Liver (tissue), 8 donors: ENCODE measurements at regions not wholly inside any gene's neighbourhood (a gene's known extent, or its start where the extent isn't known, plus 50 kb on each side); places are given as distances from the start of the nearest gene placed in this dataset.

ENCODE experiments used
- DNase-seq: peaks from one replicate; pipeline ENCODE4 v3.0.0-alpha.2; 2017; ENCODE audit warnings: low spot score
- H3K27ac ChIP-seq, 2 donors: one replicate each; pipeline ENCODE4 v1.7.0; 2013; ENCODE audit warnings: inconsistent platforms in 2 of 2, low read length in 2 of 2, control low read depth in 1 of 2, low read depth in 1 of 2, mild to moderate bottlenecking in 1 of 2
- H3K27me3 ChIP-seq, 4 donors: one replicate each; pipeline versions ENCODE4 v1.6.1 to v1.7.0; 2013; ENCODE audit warnings: low read length in 3 of 4, inconsistent platforms in 1 of 4, mild to moderate bottlenecking in 1 of 4, moderate library complexity in 1 of 4; ENCODE audit not compliant: control insufficient read depth in 4 of 4, insufficient read depth in 4 of 4
- H3K36me3 ChIP-seq, 4 donors: one replicate each; pipeline versions ENCODE4 v1.6.1 to v1.7.0; 2013; ENCODE audit warnings: low read length in 3 of 4, mild to moderate bottlenecking in 3 of 4, low read depth in 1 of 4, moderate library complexity in 1 of 4; ENCODE audit not compliant: control insufficient read depth in 4 of 4, insufficient read depth in 3 of 4
- H3K4me1 ChIP-seq, 4 donors: one replicate each; pipeline versions ENCODE4 v1.6.1 to v1.7.0; 2013; ENCODE audit warnings: low read length in 3 of 4, mild to moderate bottlenecking in 3 of 4, moderate library complexity in 1 of 4; ENCODE audit not compliant: control insufficient read depth in 4 of 4, insufficient read depth in 4 of 4
- H3K4me3 ChIP-seq, 3 donors: one replicate each; pipeline versions ENCODE4 v1.6.1 to v1.7.0; 2013; ENCODE audit warnings: low read length in 3 of 3, control low read depth in 1 of 3, low read depth in 1 of 3, mild to moderate bottlenecking in 1 of 3
- H3K9ac ChIP-seq, 2 donors: one replicate each; pipeline ENCODE4 v1.7.0; 2013; ENCODE audit warnings: low read length in 2 of 2, mild to moderate bottlenecking in 2 of 2, moderate library complexity in 2 of 2, control low read depth in 1 of 2, low read depth in 1 of 2
- H3K9me3 ChIP-seq, 4 donors: one replicate each; pipeline versions ENCODE4 v1.6.1 to v1.7.0; 2013; ENCODE audit warnings: low read length in 3 of 4; ENCODE audit not compliant: control insufficient read depth in 4 of 4
- EGR1 ChIP-seq, 2 donors: IDR thresholded peaks; 2 replicates each; pipeline ENCODE4 v1.6.1; 2016 to 2018; ENCODE audit warnings: antibody characterized with exemption in 2 of 2, low read depth in 2 of 2
- FOXA1 ChIP-seq: IDR thresholded peaks from 2 replicates; pipeline ENCODE4 v1.6.1; 2016; ENCODE audit warnings: antibody characterized with exemption
- FOXA2 ChIP-seq: IDR thresholded peaks from 2 replicates; pipeline ENCODE4 v1.6.1; 2016; ENCODE audit warnings: antibody characterized with exemption
- GABPA ChIP-seq, 2 donors: IDR thresholded peaks in 1 of 2; conservative IDR thresholded peaks in 1 of 2; 2 replicates each; pipeline ENCODE4 v1.6.1; 2016; ENCODE audit warnings: antibody characterized with exemption in 2 of 2, mild to moderate bottlenecking in 1 of 2, moderate library complexity in 1 of 2
- HNF4A ChIP-seq, 2 donors: conservative IDR thresholded peaks; 2 replicates each; pipeline ENCODE4 v1.6.1; 2016; ENCODE audit warnings: antibody characterized with exemption in 2 of 2, mild to moderate bottlenecking in 2 of 2
- HNF4G ChIP-seq: IDR thresholded peaks from 2 replicates; pipeline ENCODE4 v1.6.1; 2016; ENCODE audit warnings: antibody characterized with exemption
- JUND ChIP-seq, 2 donors: IDR thresholded peaks; 2 replicates each; pipeline ENCODE4 v1.6.1; 2016; ENCODE audit warnings: antibody characterized with exemption in 2 of 2
- NR2F2 ChIP-seq: IDR thresholded peaks from 2 replicates; pipeline ENCODE4 v1.6.1; 2016; ENCODE audit warnings: antibody characterized with exemption
- RAD21 ChIP-seq, 2 donors: IDR thresholded peaks; 2 replicates each; pipeline ENCODE4 v1.6.1; 2016; ENCODE audit warnings: antibody characterized with exemption in 2 of 2, mild to moderate bottlenecking in 2 of 2
- RXRA ChIP-seq, 2 donors: IDR thresholded peaks; 2 replicates each; pipeline ENCODE4 v1.6.1; 2017 to 2018; ENCODE audit warnings: antibody characterized with exemption in 2 of 2, mild to moderate bottlenecking in 1 of 2
- SP1 ChIP-seq: IDR thresholded peaks from 2 replicates; pipeline ENCODE4 v1.6.1; 2018; ENCODE audit warnings: antibody characterized with exemption, mild to moderate bottlenecking
- TAF1 ChIP-seq: conservative IDR thresholded peaks from 2 replicates; pipeline ENCODE4 v1.6.1; 2016; ENCODE audit warnings: antibody characterized with exemption, mild to moderate bottlenecking
- YY1 ChIP-seq: IDR thresholded peaks from 2 replicates; pipeline ENCODE4 v1.6.1; 2016; ENCODE audit warnings: antibody characterized with exemption, mild to moderate bottlenecking
- WGBS: extraction: QIAGEN DNeasy Blood & Tissue Kit; methylation state at CpG from one replicate; pipeline ENCODE4 v1.1.7; 2013; 5-methylcytosine and 5-hydroxymethylcytosine counted together
- TF ChIP-seq, protein P1 (sequence below): fragments of 150-350 bp; IDR thresholded peaks from 2 replicates; pipeline ENCODE4 v1.5.1; 2017; ENCODE audit warnings: improper control_type of control experiment, low read depth, low read length; ENCODE audit not compliant: missing input control
- TF ChIP-seq, protein P2 (sequence below): IDR thresholded peaks from 2 replicates; pipeline ENCODE4 v1.6.1; 2016; ENCODE audit warnings: antibody characterized with exemption
- TF ChIP-seq, protein P3 (sequence below): IDR thresholded peaks from 2 replicates; pipeline ENCODE4 v1.6.1; 2016; ENCODE audit warnings: antibody characterized with exemption, mild to moderate bottlenecking
- TF ChIP-seq, protein P4 (sequence below): IDR thresholded peaks from 2 replicates; pipeline ENCODE4 v1.6.1; 2016; ENCODE audit warnings: antibody characterized with exemption
- TF ChIP-seq, protein P5 (sequence below): IDR thresholded peaks from 2 replicates; pipeline ENCODE4 v1.6.1; 2016; ENCODE audit warnings: antibody characterized with exemption
- donor health status: healthy.
- donor health status: healthy.
- donor health status: healthy.
- donor health status: healthy.
- donor health status: healthy.

DNA sequence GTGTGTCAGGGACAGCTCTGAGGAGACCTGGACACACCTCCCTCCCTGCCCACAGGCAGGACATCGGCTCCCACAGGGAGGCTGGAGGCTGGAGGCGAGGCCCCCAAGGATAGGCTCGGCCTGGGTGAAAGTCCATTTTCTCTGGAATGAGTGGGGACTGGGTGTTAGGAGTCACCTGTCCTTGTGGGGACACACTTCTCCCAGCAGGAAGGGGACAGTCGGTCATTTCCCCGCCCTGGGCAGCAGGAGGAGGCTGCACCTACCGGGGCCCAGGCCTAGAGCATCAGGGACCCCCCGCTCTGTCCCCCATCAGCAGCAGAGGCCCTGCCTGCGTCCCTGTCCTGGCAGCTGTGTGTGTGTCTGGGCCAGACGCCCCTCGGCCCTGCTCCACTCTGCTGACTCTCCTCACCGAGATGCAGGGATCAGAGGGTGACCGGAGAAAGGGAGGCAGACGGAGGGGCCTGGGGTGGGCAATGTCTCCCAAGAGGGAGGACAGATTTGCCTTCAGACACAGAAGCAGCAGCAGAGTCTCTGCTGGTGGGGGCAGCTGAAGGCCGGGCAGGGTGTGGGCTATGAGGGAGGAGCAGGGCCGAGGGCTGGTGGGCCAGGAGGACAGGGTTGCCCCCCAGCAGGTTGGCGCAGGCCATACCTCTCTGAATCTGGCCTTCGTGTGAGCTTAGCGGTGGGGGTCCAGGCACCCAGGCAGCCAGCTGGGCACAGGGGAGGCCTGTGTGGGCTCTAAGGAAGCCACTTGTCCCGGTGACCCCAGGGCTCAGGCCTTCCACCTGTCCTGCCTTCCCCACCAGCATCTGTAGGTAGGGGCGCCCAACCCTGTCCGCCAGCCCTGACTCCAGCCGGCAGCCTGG lies 125.7 kb upstream of the NKX1-1 start:
- H3K9ac ChIP-seq = no peak overlapping the region
- H3K27me3 ChIP-seq = peaks cover 0 to 2% (median 0%) of the 10 kb centered on the region in 4 donors
- no peak overlapping the region for H3K27ac ChIP-seq
- H3K4me3 ChIP-seq = no peak overlapping the region
- WGBS = 86% methylated on average over 22 of the region's 22 CpGs
- no peaks in the 10 kb centered on the region for H3K4me1 ChIP-seq
- DNase-seq = no peak
- TF ChIP-seq HNF4A (conservative IDR thresholded peaks at IDR 0.05) (no peak), RAD21 (IDR thresholded peaks at IDR 0.05) (no peak), FOXA2 (no peak), NR2F2 (no peak), EGR1 (IDR thresholded peaks at IDR 0.05; ENCODE audit: low read depth in 2 of 2) (no peak), YY1 (no peak), TAF1 (no peak), FOXA1 (no peak)
- TF ChIP-seq, protein P1, sequence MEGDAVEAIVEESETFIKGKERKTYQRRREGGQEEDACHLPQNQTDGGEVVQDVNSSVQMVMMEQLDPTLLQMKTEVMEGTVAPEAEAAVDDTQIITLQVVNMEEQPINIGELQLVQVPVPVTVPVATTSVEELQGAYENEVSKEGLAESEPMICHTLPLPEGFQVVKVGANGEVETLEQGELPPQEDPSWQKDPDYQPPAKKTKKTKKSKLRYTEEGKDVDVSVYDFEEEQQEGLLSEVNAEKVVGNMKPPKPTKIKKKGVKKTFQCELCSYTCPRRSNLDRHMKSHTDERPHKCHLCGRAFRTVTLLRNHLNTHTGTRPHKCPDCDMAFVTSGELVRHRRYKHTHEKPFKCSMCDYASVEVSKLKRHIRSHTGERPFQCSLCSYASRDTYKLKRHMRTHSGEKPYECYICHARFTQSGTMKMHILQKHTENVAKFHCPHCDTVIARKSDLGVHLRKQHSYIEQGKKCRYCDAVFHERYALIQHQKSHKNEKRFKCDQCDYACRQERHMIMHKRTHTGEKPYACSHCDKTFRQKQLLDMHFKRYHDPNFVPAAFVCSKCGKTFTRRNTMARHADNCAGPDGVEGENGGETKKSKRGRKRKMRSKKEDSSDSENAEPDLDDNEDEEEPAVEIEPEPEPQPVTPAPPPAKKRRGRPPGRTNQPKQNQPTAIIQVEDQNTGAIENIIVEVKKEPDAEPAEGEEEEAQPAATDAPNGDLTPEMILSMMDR = no peak
- TF ChIP-seq, protein P2, sequence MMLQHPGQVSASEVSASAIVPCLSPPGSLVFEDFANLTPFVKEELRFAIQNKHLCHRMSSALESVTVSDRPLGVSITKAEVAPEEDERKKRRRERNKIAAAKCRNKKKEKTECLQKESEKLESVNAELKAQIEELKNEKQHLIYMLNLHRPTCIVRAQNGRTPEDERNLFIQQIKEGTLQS = no peak
- H3K9me3 ChIP-seq = no peaks in the 10 kb centered on the region
- H3K36me3 ChIP-seq = no peaks in the 10 kb centered on the region

DNA sequence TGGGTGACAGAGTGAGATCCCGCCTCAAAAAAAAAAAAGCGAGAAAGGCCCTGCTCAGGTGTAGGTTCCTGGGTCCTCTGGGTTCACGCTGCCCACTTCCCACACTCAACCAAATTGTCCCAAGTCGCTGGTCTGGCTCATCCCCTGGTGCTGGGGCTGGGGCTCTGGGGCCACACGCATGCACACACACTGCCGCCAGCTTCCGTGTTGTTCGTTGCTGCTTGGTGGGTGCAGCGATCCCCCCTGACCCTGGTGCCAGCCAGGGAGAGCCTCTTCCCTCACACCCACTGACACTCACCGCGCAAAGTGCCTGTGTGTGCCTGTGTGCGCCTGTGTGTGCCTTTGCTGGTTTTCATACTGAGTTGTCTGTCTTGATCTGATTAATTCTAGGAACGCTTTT lies 124.1 kb upstream of the NKX1-1 start:
- H3K27ac ChIP-seq = no peak overlapping the region
- H3K36me3 ChIP-seq = no peaks in the 10 kb centered on the region
- 83% methylated on average over 13 of the region's 13 CpGs for WGBS
- peaks cover 0 to 2% (median 0%) of the 10 kb centered on the region in 4 donors for H3K27me3 ChIP-seq
- no peaks in the 10 kb centered on the region for H3K4me1 ChIP-seq
- TF ChIP-seq JUND (IDR thresholded peaks at IDR 0.05) = no peak
- no peak for TF ChIP-seq YY1
- TF ChIP-seq SP1 = no peak
- TF ChIP-seq, protein P2 = no peak
- TF ChIP-seq, protein P1 = no peak
- TF ChIP-seq TAF1 = no peak
- no peak for TF ChIP-seq HNF4A (conservative IDR thresholded peaks at IDR 0.05)
- no peak for TF ChIP-seq HNF4G
- TF ChIP-seq RAD21 (IDR thresholded peaks at IDR 0.05) = no peak
- no peak for TF ChIP-seq RXRA (IDR thresholded peaks at IDR 0.05)
- TF ChIP-seq NR2F2 = no peak
- TF ChIP-seq FOXA2 = no peak
- no peak for TF ChIP-seq FOXA1
- TF ChIP-seq, protein P3, sequence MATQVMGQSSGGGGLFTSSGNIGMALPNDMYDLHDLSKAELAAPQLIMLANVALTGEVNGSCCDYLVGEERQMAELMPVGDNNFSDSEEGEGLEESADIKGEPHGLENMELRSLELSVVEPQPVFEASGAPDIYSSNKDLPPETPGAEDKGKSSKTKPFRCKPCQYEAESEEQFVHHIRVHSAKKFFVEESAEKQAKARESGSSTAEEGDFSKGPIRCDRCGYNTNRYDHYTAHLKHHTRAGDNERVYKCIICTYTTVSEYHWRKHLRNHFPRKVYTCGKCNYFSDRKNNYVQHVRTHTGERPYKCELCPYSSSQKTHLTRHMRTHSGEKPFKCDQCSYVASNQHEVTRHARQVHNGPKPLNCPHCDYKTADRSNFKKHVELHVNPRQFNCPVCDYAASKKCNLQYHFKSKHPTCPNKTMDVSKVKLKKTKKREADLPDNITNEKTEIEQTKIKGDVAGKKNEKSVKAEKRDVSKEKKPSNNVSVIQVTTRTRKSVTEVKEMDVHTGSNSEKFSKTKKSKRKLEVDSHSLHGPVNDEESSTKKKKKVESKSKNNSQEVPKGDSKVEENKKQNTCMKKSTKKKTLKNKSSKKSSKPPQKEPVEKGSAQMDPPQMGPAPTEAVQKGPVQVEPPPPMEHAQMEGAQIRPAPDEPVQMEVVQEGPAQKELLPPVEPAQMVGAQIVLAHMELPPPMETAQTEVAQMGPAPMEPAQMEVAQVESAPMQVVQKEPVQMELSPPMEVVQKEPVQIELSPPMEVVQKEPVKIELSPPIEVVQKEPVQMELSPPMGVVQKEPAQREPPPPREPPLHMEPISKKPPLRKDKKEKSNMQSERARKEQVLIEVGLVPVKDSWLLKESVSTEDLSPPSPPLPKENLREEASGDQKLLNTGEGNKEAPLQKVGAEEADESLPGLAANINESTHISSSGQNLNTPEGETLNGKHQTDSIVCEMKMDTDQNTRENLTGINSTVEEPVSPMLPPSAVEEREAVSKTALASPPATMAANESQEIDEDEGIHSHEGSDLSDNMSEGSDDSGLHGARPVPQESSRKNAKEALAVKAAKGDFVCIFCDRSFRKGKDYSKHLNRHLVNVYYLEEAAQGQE = no peak
- TF ChIP-seq, protein P4, sequence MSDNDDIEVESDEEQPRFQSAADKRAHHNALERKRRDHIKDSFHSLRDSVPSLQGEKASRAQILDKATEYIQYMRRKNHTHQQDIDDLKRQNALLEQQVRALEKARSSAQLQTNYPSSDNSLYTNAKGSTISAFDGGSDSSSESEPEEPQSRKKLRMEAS = no peak
- no peak for TF ChIP-seq GABPA (IDR thresholded peaks at IDR 0.05 in 1 of 2, conservative IDR thresholded peaks at IDR 0.05 in 1 of 2)
- TF ChIP-seq, protein P5, sequence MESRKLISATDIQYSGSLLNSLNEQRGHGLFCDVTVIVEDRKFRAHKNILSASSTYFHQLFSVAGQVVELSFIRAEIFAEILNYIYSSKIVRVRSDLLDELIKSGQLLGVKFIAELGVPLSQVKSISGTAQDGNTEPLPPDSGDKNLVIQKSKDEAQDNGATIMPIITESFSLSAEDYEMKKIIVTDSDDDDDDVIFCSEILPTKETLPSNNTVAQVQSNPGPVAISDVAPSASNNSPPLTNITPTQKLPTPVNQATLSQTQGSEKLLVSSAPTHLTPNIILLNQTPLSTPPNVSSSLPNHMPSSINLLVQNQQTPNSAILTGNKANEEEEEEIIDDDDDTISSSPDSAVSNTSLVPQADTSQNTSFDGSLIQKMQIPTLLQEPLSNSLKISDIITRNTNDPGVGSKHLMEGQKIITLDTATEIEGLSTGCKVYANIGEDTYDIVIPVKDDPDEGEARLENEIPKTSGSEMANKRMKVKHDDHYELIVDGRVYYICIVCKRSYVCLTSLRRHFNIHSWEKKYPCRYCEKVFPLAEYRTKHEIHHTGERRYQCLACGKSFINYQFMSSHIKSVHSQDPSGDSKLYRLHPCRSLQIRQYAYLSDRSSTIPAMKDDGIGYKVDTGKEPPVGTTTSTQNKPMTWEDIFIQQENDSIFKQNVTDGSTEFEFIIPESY = no peak
- no peak for TF ChIP-seq EGR1 (IDR thresholded peaks at IDR 0.05; ENCODE audit: low read depth in 2 of 2)
- H3K4me3 ChIP-seq = no peak overlapping the region
- H3K9me3 ChIP-seq = no peaks in the 10 kb centered on the region
- no peak overlapping the region for H3K9ac ChIP-seq
- no peak for DNase-seq
